LNCAP (cell line): ENCODE measurements at regions not wholly inside any gene's neighbourhood (a gene's known extent, or its start where the extent isn't known, plus 50 kb on each side); places are given as distances from the start of the nearest gene placed in this dataset.

Experiments
- TF ChIP-seq, protein P1 (sequence below): fragments of 450-650 bp; IDR thresholded peaks from 2 replicates; pipeline ENCODE4 v1.5.1; 2017; ENCODE audit warnings: mild to moderate bottlenecking

DNA sequence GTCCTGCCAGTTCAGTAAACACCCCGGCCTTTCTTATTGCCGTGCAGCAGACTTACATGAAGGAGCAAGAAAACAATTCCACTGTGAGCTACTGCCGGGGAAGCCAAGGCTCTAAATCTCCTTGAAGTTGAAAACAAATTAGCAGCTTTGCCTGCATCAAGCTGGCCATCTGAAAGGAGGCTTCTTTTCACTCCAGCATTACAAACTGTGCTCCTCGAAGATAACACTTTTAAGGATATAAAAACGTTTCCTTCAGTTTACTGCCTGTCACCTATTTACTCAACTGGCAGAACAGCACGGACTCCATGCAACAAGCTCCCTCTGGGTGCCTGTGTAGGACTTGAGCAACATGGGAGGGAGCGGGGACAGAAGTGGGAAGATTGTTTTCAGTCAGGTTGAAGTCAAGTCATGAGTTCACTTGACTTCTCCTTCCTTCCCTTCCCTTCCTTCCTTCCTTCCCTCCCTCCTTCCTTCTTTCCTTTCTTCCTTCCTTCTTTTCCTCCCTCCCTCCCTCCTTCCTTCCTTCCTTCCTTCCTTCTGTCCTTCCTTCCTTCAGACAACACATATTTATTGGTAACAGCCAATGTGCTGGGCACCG, 67.4 kb downstream of the ZNF608 start:
- TF ChIP-seq, protein P1, sequence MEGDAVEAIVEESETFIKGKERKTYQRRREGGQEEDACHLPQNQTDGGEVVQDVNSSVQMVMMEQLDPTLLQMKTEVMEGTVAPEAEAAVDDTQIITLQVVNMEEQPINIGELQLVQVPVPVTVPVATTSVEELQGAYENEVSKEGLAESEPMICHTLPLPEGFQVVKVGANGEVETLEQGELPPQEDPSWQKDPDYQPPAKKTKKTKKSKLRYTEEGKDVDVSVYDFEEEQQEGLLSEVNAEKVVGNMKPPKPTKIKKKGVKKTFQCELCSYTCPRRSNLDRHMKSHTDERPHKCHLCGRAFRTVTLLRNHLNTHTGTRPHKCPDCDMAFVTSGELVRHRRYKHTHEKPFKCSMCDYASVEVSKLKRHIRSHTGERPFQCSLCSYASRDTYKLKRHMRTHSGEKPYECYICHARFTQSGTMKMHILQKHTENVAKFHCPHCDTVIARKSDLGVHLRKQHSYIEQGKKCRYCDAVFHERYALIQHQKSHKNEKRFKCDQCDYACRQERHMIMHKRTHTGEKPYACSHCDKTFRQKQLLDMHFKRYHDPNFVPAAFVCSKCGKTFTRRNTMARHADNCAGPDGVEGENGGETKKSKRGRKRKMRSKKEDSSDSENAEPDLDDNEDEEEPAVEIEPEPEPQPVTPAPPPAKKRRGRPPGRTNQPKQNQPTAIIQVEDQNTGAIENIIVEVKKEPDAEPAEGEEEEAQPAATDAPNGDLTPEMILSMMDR = no peak

GRCh38 chr5:124678468-124678867, 68.0 kb downstream of the ZNF608 start:
- TF ChIP-seq, protein P1 = no peak

DNA sequence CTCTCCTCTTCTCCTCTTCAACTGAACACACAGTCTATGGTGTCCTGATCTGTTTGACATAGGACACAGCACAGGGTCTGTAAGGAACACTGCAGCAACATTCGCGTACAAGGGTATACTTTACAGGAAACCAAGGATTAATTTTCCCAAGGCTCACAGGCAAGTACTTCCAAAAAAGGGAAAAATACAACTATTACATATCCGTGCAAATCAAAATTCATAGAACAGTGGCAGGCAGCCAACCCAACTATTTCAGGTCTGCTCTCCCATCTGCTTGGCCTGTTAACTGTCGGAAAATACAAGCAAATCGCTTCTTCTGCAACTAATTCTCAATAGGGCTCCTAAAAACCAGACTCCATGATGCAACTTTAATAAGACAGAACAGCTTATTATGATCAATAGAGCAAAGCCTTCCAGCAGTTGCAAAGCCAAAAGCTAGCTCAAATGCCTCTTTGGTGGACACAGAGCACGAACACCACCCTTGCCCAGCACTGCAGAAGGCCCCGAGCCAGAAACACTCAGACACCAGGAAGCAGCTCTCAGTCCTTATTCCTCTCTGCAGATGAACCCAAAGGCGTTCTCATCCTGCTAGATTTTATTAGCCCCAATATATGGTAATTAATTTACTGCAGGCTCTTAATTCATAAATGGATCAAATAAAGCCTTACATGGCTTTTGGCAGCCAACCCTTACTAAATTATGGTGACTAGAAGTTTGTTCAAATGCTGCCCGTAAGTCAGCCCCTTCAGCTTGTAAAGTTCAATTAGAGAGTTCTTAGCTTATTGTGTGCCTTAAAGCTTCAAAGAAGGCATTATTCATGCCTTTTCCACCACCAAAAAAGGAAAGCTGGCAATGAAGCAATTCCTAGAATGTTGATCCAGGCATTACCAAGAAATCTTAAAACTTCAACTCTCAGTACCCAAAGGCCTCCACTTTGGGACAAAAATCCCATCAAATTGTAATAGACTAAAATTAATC, 68.8 kb downstream of the ZNF608 start:
- TF ChIP-seq, protein P1 = no peak

DNA sequence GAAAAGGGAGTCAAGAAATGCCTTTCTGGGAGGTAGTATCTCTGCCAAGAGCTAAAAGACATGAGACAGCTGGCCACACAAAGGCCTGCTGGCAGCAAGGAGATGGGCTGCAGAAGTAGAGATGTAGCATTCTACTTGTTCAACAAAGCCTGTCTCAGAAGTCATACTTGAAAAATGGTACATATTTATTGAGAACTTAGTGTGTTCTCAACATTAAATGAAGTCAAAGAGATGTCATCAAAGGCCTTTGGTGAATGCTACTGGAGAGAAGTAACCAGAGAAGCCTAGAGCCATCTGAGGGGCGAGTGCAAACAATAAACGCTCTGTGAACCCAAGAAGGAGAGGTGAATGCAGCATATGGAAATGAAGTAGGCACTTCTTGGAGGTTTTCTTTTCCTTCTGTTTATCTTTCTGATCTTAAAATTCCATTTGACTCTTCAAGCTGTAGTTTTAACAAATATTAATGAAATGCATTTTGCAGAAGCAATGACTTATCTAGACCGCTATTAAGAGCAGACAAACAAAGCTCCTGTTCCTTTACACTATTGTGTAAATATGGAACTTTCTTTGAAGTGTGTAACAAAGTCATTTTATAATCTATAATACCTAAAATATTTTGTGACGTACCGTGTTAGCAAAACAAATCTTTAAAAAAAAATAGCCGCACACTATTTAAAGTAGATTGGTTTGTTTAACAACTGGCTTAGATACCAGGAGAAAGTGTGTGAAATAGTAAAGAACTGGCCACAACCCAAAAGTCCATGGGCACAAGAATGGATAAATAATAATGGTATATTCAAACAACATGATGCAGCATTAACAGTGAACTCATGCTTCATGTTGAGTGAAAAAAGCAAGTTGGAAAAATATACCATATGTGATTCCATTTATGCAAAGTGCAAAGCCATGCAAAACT, 70.2 kb downstream of the ZNF608 start:
- TF ChIP-seq, protein P1 = no peak

GRCh38 chr5:124671193-124671592, 75.2 kb downstream of the ZNF608 start:
- TF ChIP-seq, protein P1 = no peak

DNA sequence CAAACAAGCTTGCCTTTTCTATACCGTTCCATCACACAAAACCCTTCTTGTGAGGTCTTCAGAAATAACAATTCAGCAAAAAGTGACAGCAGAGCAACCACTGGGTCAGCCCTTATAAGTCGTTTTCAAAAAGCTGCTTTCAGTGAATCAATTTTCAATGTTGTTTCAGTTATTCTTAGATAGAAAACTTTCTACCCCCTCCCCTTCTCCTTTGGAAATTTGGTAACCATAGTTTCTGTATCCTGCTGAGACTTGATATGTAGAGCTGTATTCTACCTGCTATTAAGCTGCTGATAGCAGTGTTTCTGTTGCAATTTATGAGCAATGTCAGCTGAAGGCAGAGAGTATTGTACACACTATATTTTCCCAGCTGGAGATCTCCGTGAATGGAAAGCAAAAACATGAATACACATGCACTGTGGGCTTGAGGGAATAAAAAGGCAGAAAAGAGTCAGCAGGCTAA, 75.7 kb downstream of the ZNF608 start:
- TF ChIP-seq, protein P1 = no peak
